H9 (cell line): ENCODE measurements at regions not wholly inside any gene's neighbourhood (a gene's known extent, or its start where the extent isn't known, plus 50 kb on each side); places are given as distances from the start of the nearest gene placed in this dataset.

Experiments used
- DNase-seq: peaks from one replicate; pipeline ENCODE4 v3.0.0-alpha.2; 2017
- H2AFZ ChIP-seq: one replicate; pipeline ENCODE4 v1.6.1; 2013; ENCODE audit warnings: mild to moderate bottlenecking, low read length, control low read depth, moderate library complexity
- H2AK5ac ChIP-seq: 2 replicates; pipeline ENCODE4 v1.6.1; 2013; ENCODE audit warnings: low read length, control low read depth, mixed read lengths; ENCODE audit not compliant: insufficient read length
- H2BK120ac ChIP-seq: one replicate; pipeline ENCODE4 v1.6.1; 2013; ENCODE audit warnings: low read depth, mild to moderate bottlenecking, low read length, control low read depth, inconsistent platforms; ENCODE audit not compliant: poor library complexity, severe bottlenecking
- H2BK12ac ChIP-seq: 2 replicates; pipeline ENCODE4 v1.6.1; 2013; ENCODE audit warnings: low read length, control low read depth, mixed read lengths, low read depth; ENCODE audit not compliant: insufficient read length
- H2BK15ac ChIP-seq: 2 replicates; pipeline ENCODE4 v1.6.1; 2013; ENCODE audit warnings: low read depth, low read length, control low read depth
- H2BK20ac ChIP-seq: one replicate; pipeline ENCODE4 v1.6.1; 2013; ENCODE audit warnings: low read depth, mild to moderate bottlenecking, low read length, control low read depth, inconsistent platforms; ENCODE audit not compliant: poor library complexity, severe bottlenecking
- H2BK5ac ChIP-seq: 2 replicates; pipeline ENCODE4 v1.6.1; 2013; ENCODE audit warnings: low read length, control low read depth, mixed read lengths; ENCODE audit not compliant: insufficient read length
- H3K14ac ChIP-seq: 2 replicates; pipeline ENCODE4 v1.6.1; 2013; ENCODE audit warnings: low read length, control low read depth; ENCODE audit not compliant: insufficient read depth
- H3K18ac ChIP-seq: 2 replicates; pipeline ENCODE4 v1.6.1; 2013; ENCODE audit warnings: low read depth, mild to moderate bottlenecking, mixed read lengths, low read length, control low read depth; ENCODE audit not compliant: insufficient read length
- H3K23ac ChIP-seq: 2 replicates; pipeline ENCODE4 v1.6.1; 2013; ENCODE audit warnings: low read length, control low read depth, mixed read lengths, low read depth; ENCODE audit not compliant: insufficient read length
- H3K23me2 ChIP-seq: 2 replicates; pipeline ENCODE4 v1.6.1; 2013; ENCODE audit warnings: low read depth, mild to moderate bottlenecking, mixed read lengths, low read length, control low read depth; ENCODE audit not compliant: insufficient read length, poor library complexity, severe bottlenecking
- H3K27ac ChIP-seq: 2 replicates; pipeline ENCODE4 v1.5.1; 2013; ENCODE audit warnings: low read length, control low read depth, mixed read lengths, low read depth; ENCODE audit not compliant: insufficient read length
- H3K27me3 ChIP-seq: 2 replicates; pipeline ENCODE4 v1.6.1; 2013; ENCODE audit warnings: low read length, control low read depth, inconsistent platforms; ENCODE audit not compliant: insufficient read depth
- H3K4ac ChIP-seq: 2 replicates; pipeline ENCODE4 v1.6.1; 2013; ENCODE audit warnings: low read depth, mild to moderate bottlenecking, control low read depth, inconsistent platforms, low read length, moderate library complexity
- H3K4me1 ChIP-seq: 2 replicates; pipeline ENCODE4 v1.6.1; 2013; ENCODE audit warnings: low read length, control low read depth, inconsistent platforms; ENCODE audit not compliant: insufficient read depth
- H3K4me2 ChIP-seq: 2 replicates; pipeline ENCODE4 v1.6.1; 2013; ENCODE audit warnings: low read length, control low read depth, mixed read lengths; ENCODE audit not compliant: insufficient read length, insufficient read depth
- H3K56ac ChIP-seq: 2 replicates; pipeline ENCODE4 v1.6.1; 2013; ENCODE audit warnings: low read depth, mild to moderate bottlenecking, mixed read lengths, low read length, control low read depth; ENCODE audit not compliant: insufficient read length
- H3K79me1 ChIP-seq: 2 replicates; pipeline ENCODE4 v1.6.1; 2013; ENCODE audit warnings: low read depth, mild to moderate bottlenecking, moderate library complexity, low read length, control low read depth, inconsistent platforms; ENCODE audit not compliant: insufficient read depth, poor library complexity, severe bottlenecking
- H3K79me2 ChIP-seq: 2 replicates; pipeline ENCODE4 v1.6.1; 2013; ENCODE audit warnings: low read length, control low read depth, inconsistent platforms; ENCODE audit not compliant: insufficient read depth
- H3K9ac ChIP-seq: 2 replicates; pipeline ENCODE4 v1.6.1; 2013; ENCODE audit warnings: low read length, control low read depth, mixed read lengths; ENCODE audit not compliant: insufficient read length; ENCODE audit errors: extremely low read depth
- H3K9me3 ChIP-seq: one replicate; pipeline ENCODE4 v1.6.1; 2013; ENCODE audit warnings: low read depth, low read length, inconsistent platforms; ENCODE audit not compliant: control insufficient read depth
- H3T11ph ChIP-seq: one replicate; pipeline ENCODE4 v1.6.1; 2013; ENCODE audit warnings: mild to moderate bottlenecking, low read length, control low read depth, inconsistent platforms
- H4K20me1 ChIP-seq: one replicate; pipeline ENCODE4 v1.6.1; 2013; ENCODE audit not compliant: control insufficient read depth, insufficient read length, insufficient read depth
- H4K5ac ChIP-seq: 2 replicates; pipeline ENCODE4 v1.6.1; 2013; ENCODE audit warnings: low read depth, mild to moderate bottlenecking, mixed read lengths, low read length, control low read depth; ENCODE audit not compliant: insufficient read length
- H4K8ac ChIP-seq: replicated peaks from 2 replicates; pipeline ENCODE4 v1.6.1; 2013; ENCODE audit warnings: low read length, control low read depth, mixed read lengths, low read depth; ENCODE audit not compliant: insufficient read length
- H4K91ac ChIP-seq: 2 replicates; pipeline ENCODE4 v1.6.1; 2013; ENCODE audit warnings: low read depth, mild to moderate bottlenecking, moderate library complexity, mixed read lengths, low read length, control low read depth; ENCODE audit not compliant: insufficient read length
- H3K27ac Mint-ChIP-seq, 3 experiments: 2 replicates in 2 of 3; 3 replicates in 1 of 3; pipeline ENCODE4 v1.8.0; 2020 to 2021; ENCODE audit warnings: mixed read lengths in 3 of 3, mild to moderate bottlenecking in 1 of 3, moderate library complexity in 1 of 3
- H3K27me3 Mint-ChIP-seq: 2 replicates; pipeline ENCODE4 v1.8.0; 2021; ENCODE audit warnings: low read depth, mild to moderate bottlenecking, moderate library complexity, mixed read lengths
- H3K36me3 Mint-ChIP-seq, 3 experiments: 2 replicates in 2 of 3; 3 replicates in 1 of 3; pipeline ENCODE4 v1.8.0; 2020 to 2021; ENCODE audit warnings: low read depth in 3 of 3, mixed read lengths in 3 of 3; ENCODE audit not compliant: insufficient read depth in 1 of 3
- H3K4me1 Mint-ChIP-seq, 2 experiments: 2 replicates each; pipeline ENCODE4 v1.8.0; 2020; ENCODE audit warnings: mixed read lengths in 2 of 2
- H3K4me3 Mint-ChIP-seq, 2 experiments: 2 replicates in 1 of 2; 3 replicates in 1 of 2; pipeline ENCODE4 v1.8.0; 2020 to 2021; ENCODE audit warnings: mild to moderate bottlenecking in 2 of 2, mixed read lengths in 2 of 2, moderate library complexity in 1 of 2
- H3K9me3 Mint-ChIP-seq, 2 experiments: 2 replicates in 1 of 2; 3 replicates in 1 of 2; pipeline ENCODE4 v1.8.0; 2020; ENCODE audit warnings: mild to moderate bottlenecking in 2 of 2, mixed read lengths in 2 of 2, moderate library complexity in 1 of 2
- CTCF ChIP-seq: fragments of 200-600 bp; sonication (generic); conservative IDR thresholded peaks from 3 replicates; pipeline ENCODE4 v1.8.0; 2021; ENCODE audit warnings: antibody characterized with exemption, mild to moderate bottlenecking
- WGBS: extraction: QIAGEN DNeasy Blood & Tissue Kit; methylation state at CpG from one replicate; pipeline ENCODE4 v1.1.7; 2013; ENCODE audit warnings: missing lambda C conversion rate, low lambda C conversion rate, mixed read lengths; ENCODE audit not compliant: insufficient read length; ENCODE audit errors: extremely low coverage; 5-methylcytosine and 5-hydroxymethylcytosine counted together

GRCh38 chr2:240322231-240322955, 113.1 kb upstream of the GPC1 start:
- Histone ChIP-seq H3K4ac (no peak overlapping the region), H3K18ac (no peak overlapping the region), H3T11ph (no peak overlapping the region), H3K23ac (no peak overlapping the region), H3K9me3 (no peaks in the 10 kb centered on the region), H3K9ac (no peak overlapping the region), H3K79me1 (no peaks in the 10 kb centered on the region), H3K4me2 (no peak overlapping the region), H3K14ac (no peak overlapping the region), H2BK12ac (no peak overlapping the region), H3K27me3 (no peaks in the 10 kb centered on the region), H2AK5ac (no peak overlapping the region), H2BK120ac (no peak overlapping the region), H3K27ac (no peak overlapping the region), H2BK5ac (no peak overlapping the region), H2BK20ac (no peak overlapping the region), H3K56ac (no peak overlapping the region), H4K5ac (no peak overlapping the region), H2AFZ (no peak overlapping the region), H4K20me1 (no peaks in the 10 kb centered on the region), H4K8ac (no peak overlapping the region), H3K23me2 (no peaks in the 10 kb centered on the region), H3K79me2 (no peaks in the 10 kb centered on the region), H2BK15ac (no peak overlapping the region), H4K91ac (no peak overlapping the region), H3K4me1 (no peaks in the 10 kb centered on the region)
- DNase-seq: no peak
- no peaks in the 10 kb centered on the region; a peak in 1 of 5 replicates for H3K9me3 Mint-ChIP-seq
- no peak overlapping the region; a peak in 2 of 7 replicates for H3K27ac Mint-ChIP-seq
- H3K4me1 Mint-ChIP-seq: peaks cover 8 to 19% of the 10 kb centered on the region in 2 experiments
- peaks cover 15% of the 10 kb centered on the region for H3K27me3 Mint-ChIP-seq
- no CpG with 5 or more reads among the region's 29 CpGs for WGBS
- no peak for TF ChIP-seq CTCF
- no peak overlapping the region for H3K4me3 Mint-ChIP-seq
- H3K36me3 Mint-ChIP-seq: no peaks in the 10 kb centered on the region
